HepG2 (cell line): ENCODE measurements at regions not wholly inside any gene's neighbourhood (a gene's known extent, or its start where the extent isn't known, plus 50 kb on each side); places are given as distances from the start of the nearest gene placed in this dataset.

ENCODE experiments used
- AHR ChIP-seq: IDR thresholded peaks from 2 replicates; pipeline ENCODE4 v1.6.1; 2018; ENCODE audit warnings: missing genetic modification reagents, missing compliant biosample characterization
- ASH2L ChIP-seq: fragments of 300-600, 200-600 bp; sonication (generic); IDR thresholded peaks from 2 replicates; pipeline ENCODE4 v1.7.0; 2017; ENCODE audit warnings: low read depth, mild to moderate bottlenecking, moderate library complexity, mixed read lengths, low read length; ENCODE audit not compliant: insufficient read length
- HCFC1 ChIP-seq: fragments of 150-350 bp; IDR thresholded peaks from 2 replicates; pipeline ENCODE4 v1.6.1; 2014; ENCODE audit warnings: low read depth, low read length
- HOXA9 ChIP-seq: sonication (generic); formaldehyde crosslinking; IDR thresholded peaks from 2 replicates; pipeline ENCODE4 v1.8.1; 2022; ENCODE audit warnings: missing genetic modification reagents, mild to moderate bottlenecking, moderate library complexity, borderline replicate concordance
- KLF9 ChIP-seq: IDR thresholded peaks from 2 replicates; pipeline ENCODE4 v1.6.1; 2016; ENCODE audit warnings: low read depth
- MAFK ChIP-seq, 2 experiments: IDR thresholded peaks in 1 of 2; conservative IDR thresholded peaks in 1 of 2; 2 replicates each; pipeline ENCODE4 v1.6.1; 2011; ENCODE audit warnings: improper control_type of control experiment in 2 of 2, low read length in 2 of 2
- NFIB ChIP-seq: sonication (generic); formaldehyde crosslinking; IDR thresholded peaks from 2 replicates; pipeline ENCODE4 v1.9.0; 2021; ENCODE audit warnings: missing genetic modification reagents, mild to moderate bottlenecking, borderline replicate concordance
- SMAD9 ChIP-seq: sonication (generic); formaldehyde crosslinking; IDR thresholded peaks from 2 replicates; pipeline ENCODE4 v1.5.1; 2020; ENCODE audit warnings: mild to moderate bottlenecking, missing genetic modification reagents
- ZGPAT ChIP-seq: IDR thresholded peaks from 2 replicates; pipeline ENCODE4 v1.6.1; 2016; ENCODE audit warnings: mild to moderate bottlenecking
- ZNF251 ChIP-seq: sonication (generic); formaldehyde crosslinking; IDR thresholded peaks from 2 replicates; pipeline ENCODE4 v1.9.0; 2021; ENCODE audit warnings: mild to moderate bottlenecking, missing genetic modification reagents
- TF ChIP-seq, protein P1 (sequence below): IDR thresholded peaks from 2 replicates; pipeline ENCODE4 v1.6.1; 2016; ENCODE audit warnings: low read depth, control low read depth
- TF ChIP-seq, protein P2 (sequence below): sonication (generic); IDR thresholded peaks from 2 replicates; pipeline ENCODE4 v1.6.1; 2016; ENCODE audit warnings: low read depth, borderline replicate concordance

DNA sequence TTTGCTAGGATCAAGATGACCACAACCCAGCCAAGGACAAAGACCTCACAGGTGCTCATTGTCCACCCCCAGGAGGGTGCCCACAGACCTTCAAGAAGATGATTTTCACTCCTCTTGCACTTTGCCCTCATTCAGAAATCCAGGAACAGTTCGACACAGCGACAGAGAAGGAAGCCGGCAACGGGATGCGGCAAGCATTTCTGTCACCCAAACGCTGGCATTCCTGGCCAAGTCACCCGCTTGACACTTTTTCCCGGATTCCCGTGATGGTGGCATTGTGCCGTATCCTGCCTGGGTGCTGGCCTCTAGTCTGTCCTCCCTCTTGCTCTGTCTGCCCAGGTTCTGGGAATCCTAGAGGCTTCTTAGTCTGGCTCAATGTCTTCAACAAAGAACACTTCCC is 770.4 kb upstream of the ALG10B start (continued):
- TF ChIP-seq ZNF251 (no peak), ASH2L (no peak), HCFC1 (no peak), KLF9 (no peak), AHR (CRISPR knock-in tag) (no peak), ZGPAT (CRISPR knock-in tag) (no peak), SMAD9 (no peak), HOXA9 (no peak), MAFK (conservative IDR thresholded peaks at IDR 0.05 in 1 of 2, IDR thresholded peaks at IDR 0.05 in 1 of 2; ENCODE audit: low read length in 2 of 2) (no peak), NFIB (no peak)
- TF ChIP-seq, protein P1, sequence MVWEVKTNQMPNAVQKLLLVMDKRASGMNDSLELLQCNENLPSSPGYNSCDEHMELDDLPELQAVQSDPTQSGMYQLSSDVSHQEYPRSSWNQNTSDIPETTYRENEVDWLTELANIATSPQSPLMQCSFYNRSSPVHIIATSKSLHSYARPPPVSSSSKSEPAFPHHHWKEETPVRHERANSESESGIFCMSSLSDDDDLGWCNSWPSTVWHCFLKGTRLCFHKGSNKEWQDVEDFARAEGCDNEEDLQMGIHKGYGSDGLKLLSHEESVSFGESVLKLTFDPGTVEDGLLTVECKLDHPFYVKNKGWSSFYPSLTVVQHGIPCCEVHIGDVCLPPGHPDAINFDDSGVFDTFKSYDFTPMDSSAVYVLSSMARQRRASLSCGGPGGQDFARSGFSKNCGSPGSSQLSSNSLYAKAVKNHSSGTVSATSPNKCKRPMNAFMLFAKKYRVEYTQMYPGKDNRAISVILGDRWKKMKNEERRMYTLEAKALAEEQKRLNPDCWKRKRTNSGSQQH: no peak
- TF ChIP-seq, protein P2, sequence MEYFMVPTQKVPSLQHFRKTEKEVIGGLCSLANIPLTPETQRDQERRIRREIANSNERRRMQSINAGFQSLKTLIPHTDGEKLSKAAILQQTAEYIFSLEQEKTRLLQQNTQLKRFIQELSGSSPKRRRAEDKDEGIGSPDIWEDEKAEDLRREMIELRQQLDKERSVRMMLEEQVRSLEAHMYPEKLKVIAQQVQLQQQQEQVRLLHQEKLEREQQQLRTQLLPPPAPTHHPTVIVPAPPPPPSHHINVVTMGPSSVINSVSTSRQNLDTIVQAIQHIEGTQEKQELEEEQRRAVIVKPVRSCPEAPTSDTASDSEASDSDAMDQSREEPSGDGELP: no peak
- TF ChIP-seq, all 625 proteins: peak for 0
